ENCODE measurements at regions not wholly inside any gene's neighbourhood (a gene's known extent, or its start where the extent isn't known, plus 50 kb on each side); places are given as distances from the start of the nearest gene placed in this dataset.

DNA sequence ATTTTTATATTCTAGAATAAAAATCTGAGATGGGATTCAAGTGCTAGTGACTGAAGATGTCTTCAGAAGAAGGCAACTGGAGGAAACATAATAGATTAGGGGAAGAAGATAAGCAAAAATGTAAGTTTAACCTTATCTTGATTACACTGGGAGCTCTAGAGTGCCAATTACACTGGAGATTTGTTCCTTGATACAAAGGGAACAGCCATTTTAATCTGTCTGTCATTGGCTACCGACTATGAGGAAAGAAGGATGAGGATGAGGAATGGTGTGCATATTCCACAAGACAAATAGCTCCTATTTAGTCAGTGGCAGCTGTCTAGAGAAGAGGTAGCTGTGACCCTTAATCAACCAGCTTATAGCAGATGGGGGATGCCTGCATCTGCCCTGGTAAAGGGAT lies 1034.5 kb upstream of the IGFBP7 start:
- TF ChIP-seq CTCF (conservative IDR thresholded peaks at IDR 0.05 in 1 of 2, IDR thresholded peaks at IDR 0.05 in 1 of 2; ENCODE audit: extremely low read depth in 1 of 2, insufficient read depth in 1 of 2, low read depth in 1 of 2, low read length in 2 of 2) (no peak), EZH2 (IDR thresholded peaks at IDR 0.05; ENCODE audit: borderline replicate concordance, low read length) (no peak)
